Gastrocnemius medialis (tissue), 4 donors: ENCODE measurements at regions not wholly inside any gene's neighbourhood (a gene's known extent, or its start where the extent isn't known, plus 50 kb on each side); places are given as distances from the start of the nearest gene placed in this dataset.

Experiments used
- POLR2A ChIP-seq, 2 donors: fragments of 450-650 bp; IDR thresholded peaks; one replicate each; pipeline ENCODE4 v1.6.1; 2017; ENCODE audit warnings: antibody characterized with exemption in 2 of 2, mild to moderate bottlenecking in 2 of 2, moderate library complexity in 2 of 2
- TF ChIP-seq, protein P1 (sequence below), 5 experiments: fragments of 450-650 bp in 3 of 5; fragments of 200-600 bp in 2 of 5; sonication (generic) in 2 of 5; IDR thresholded peaks in 4 of 5; conservative IDR thresholded peaks in 1 of 5; 1 replicate in 4 of 5; 2 replicates in 1 of 5; pipeline ENCODE4 v1.5.1; 2016 to 2019; ENCODE audit warnings: antibody characterized with exemption in 5 of 5, mild to moderate bottlenecking in 3 of 5, moderate library complexity in 3 of 5

DNA sequence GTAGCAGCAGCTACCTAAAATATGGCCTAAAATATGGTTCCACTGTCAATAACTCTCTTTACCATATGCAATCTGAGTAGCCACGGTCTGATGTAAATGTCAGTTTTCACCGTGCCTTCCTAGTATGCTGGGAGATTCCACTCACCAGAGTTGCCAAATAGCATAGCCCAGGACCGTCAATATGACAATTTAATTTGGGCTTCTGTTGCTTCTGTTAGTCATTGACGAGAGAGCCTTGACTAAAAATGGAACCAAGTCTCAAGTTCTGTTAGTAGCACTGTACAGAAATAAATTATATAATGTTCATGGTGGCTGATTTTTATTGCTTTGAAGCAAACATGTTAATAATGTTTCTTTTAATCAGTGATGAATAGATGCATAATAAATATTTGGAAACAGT is 348.4 kb downstream of the BCAT1 start:
- TF ChIP-seq, protein P1, sequence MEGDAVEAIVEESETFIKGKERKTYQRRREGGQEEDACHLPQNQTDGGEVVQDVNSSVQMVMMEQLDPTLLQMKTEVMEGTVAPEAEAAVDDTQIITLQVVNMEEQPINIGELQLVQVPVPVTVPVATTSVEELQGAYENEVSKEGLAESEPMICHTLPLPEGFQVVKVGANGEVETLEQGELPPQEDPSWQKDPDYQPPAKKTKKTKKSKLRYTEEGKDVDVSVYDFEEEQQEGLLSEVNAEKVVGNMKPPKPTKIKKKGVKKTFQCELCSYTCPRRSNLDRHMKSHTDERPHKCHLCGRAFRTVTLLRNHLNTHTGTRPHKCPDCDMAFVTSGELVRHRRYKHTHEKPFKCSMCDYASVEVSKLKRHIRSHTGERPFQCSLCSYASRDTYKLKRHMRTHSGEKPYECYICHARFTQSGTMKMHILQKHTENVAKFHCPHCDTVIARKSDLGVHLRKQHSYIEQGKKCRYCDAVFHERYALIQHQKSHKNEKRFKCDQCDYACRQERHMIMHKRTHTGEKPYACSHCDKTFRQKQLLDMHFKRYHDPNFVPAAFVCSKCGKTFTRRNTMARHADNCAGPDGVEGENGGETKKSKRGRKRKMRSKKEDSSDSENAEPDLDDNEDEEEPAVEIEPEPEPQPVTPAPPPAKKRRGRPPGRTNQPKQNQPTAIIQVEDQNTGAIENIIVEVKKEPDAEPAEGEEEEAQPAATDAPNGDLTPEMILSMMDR (IDR thresholded peaks at IDR 0.05 in 4 of 5, conservative IDR thresholded peaks at IDR 0.05 in 1 of 5), result no peak
- TF ChIP-seq POLR2A (IDR thresholded peaks at IDR 0.05), result no peak
